ENCODE measurements at regions not wholly inside any gene's neighbourhood (a gene's known extent, or its start where the extent isn't known, plus 50 kb on each side); places are given as distances from the start of the nearest gene placed in this dataset.

DNA sequence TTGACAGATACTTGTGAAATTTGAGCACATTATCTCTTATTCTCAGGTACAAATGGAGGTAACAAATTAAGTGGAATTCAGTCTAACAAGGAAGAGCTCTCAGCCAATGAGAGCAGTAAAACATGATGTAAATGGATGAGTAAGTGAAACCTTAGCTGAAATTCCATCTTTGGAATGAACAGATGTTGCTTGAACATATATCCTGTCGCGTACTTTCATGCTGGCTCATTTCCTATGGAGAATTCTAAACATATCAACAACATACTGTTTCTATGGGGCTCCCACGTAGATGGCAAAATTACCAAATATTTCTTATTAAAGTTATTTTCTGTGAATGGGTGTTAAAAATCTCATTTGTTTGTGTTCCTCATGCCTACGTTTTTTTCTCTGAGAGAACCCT, 256.3 kb upstream of the LINC00305 start:
- H3K27me3 Mint-ChIP-seq (ENCODE audit: unreplicated experiment), result no peaks in the 10 kb centered on the region
- DNase-seq (ENCODE audit: low spot score), result no peak
- H3K4me1 Mint-ChIP-seq (ENCODE audit: unreplicated experiment), result no peaks in the 10 kb centered on the region
- no peak overlapping the region for H3K27ac Mint-ChIP-seq (ENCODE audit: unreplicated experiment)
- no peaks in the 10 kb centered on the region for H3K9me3 Mint-ChIP-seq (ENCODE audit: unreplicated experiment)
- TF ChIP-seq, protein P1, sequence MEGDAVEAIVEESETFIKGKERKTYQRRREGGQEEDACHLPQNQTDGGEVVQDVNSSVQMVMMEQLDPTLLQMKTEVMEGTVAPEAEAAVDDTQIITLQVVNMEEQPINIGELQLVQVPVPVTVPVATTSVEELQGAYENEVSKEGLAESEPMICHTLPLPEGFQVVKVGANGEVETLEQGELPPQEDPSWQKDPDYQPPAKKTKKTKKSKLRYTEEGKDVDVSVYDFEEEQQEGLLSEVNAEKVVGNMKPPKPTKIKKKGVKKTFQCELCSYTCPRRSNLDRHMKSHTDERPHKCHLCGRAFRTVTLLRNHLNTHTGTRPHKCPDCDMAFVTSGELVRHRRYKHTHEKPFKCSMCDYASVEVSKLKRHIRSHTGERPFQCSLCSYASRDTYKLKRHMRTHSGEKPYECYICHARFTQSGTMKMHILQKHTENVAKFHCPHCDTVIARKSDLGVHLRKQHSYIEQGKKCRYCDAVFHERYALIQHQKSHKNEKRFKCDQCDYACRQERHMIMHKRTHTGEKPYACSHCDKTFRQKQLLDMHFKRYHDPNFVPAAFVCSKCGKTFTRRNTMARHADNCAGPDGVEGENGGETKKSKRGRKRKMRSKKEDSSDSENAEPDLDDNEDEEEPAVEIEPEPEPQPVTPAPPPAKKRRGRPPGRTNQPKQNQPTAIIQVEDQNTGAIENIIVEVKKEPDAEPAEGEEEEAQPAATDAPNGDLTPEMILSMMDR (IDR thresholded peaks at IDR 0.05; ENCODE audit: unreplicated experiment), result no peak
- H3K36me3 Mint-ChIP-seq (ENCODE audit: low read depth, unreplicated experiment), result no peaks in the 10 kb centered on the region
- no peak overlapping the region for H3K4me3 Mint-ChIP-seq (ENCODE audit: unreplicated experiment)

DNA sequence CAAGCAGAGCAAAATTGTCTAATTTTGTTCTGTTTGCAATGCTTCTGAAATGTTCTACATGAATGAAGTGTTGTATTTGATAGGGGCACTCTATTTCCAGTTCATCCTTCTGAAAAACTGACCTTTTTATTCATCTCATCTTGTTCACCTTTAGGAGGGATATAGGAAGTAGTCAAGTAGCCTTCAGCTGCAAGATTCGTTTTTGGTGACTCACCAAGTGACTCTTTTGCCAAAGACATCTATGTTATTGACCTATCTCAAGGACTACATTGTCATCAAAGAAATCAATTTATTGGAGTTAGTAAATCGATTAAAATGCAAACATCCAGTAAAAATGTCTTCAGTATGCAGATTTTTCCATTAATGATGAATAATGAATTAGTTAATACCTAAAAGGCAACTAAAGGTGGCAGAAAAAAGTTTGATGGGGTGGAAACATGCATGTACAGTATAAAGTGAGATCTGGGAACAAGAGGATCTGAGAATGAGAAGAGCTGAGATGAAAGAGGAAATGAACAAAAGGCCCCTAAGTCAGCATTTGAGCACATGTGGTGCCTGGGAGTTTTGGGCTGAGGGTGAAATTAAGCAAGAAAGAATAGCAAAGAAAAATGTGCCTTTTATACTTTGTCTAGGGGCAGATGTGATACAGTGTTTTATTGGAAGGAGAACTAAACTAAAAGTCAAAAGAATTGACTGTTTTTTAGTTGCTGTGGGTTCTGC, 255.1 kb upstream of the LINC00305 start:
- DNase-seq (ENCODE audit: low spot score), result no peak
- H3K4me1 Mint-ChIP-seq (ENCODE audit: unreplicated experiment), result no peaks in the 10 kb centered on the region
- no peaks in the 10 kb centered on the region for H3K9me3 Mint-ChIP-seq (ENCODE audit: unreplicated experiment)
- H3K36me3 Mint-ChIP-seq (ENCODE audit: low read depth, unreplicated experiment), result no peaks in the 10 kb centered on the region
- no peaks in the 10 kb centered on the region for H3K27me3 Mint-ChIP-seq (ENCODE audit: unreplicated experiment)
- H3K4me3 Mint-ChIP-seq (ENCODE audit: unreplicated experiment), result no peak overlapping the region
- TF ChIP-seq, protein P1 (IDR thresholded peaks at IDR 0.05; ENCODE audit: unreplicated experiment), result no peak
- no peak overlapping the region for H3K27ac Mint-ChIP-seq (ENCODE audit: unreplicated experiment)

DNA sequence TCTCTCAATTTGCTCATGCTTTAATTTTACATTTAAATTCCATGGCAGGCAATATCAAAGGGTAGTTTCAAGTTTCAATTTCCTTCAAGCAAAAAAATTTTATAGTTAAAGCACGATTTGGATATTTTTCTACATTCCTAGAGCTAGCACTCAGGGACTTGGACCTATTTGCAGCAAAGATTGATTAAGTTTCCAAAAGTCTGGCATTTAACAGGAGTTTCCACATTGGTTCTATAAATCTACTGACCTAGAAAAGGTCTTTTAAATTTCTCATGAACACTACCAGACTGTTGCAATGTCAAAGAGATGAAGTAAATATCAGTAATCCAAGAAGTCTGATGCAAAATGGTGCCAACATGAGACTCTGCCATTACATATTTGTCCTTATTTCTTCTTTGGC, 253.7 kb upstream of the LINC00305 start:
- Mint-ChIP-seq H3K4me1 (ENCODE audit: unreplicated experiment) (peaks cover 3% of the 10 kb centered on the region), H3K27me3 (ENCODE audit: unreplicated experiment) (no peaks in the 10 kb centered on the region), H3K4me3 (ENCODE audit: unreplicated experiment) (no peak overlapping the region), H3K9me3 (ENCODE audit: unreplicated experiment) (no peaks in the 10 kb centered on the region), H3K36me3 (ENCODE audit: low read depth, unreplicated experiment) (no peaks in the 10 kb centered on the region), H3K27ac (ENCODE audit: unreplicated experiment) (no peak overlapping the region)
- TF ChIP-seq, protein P1 (IDR thresholded peaks at IDR 0.05; ENCODE audit: unreplicated experiment), result no peak
- DNase-seq (ENCODE audit: low spot score), result no peak

DNA sequence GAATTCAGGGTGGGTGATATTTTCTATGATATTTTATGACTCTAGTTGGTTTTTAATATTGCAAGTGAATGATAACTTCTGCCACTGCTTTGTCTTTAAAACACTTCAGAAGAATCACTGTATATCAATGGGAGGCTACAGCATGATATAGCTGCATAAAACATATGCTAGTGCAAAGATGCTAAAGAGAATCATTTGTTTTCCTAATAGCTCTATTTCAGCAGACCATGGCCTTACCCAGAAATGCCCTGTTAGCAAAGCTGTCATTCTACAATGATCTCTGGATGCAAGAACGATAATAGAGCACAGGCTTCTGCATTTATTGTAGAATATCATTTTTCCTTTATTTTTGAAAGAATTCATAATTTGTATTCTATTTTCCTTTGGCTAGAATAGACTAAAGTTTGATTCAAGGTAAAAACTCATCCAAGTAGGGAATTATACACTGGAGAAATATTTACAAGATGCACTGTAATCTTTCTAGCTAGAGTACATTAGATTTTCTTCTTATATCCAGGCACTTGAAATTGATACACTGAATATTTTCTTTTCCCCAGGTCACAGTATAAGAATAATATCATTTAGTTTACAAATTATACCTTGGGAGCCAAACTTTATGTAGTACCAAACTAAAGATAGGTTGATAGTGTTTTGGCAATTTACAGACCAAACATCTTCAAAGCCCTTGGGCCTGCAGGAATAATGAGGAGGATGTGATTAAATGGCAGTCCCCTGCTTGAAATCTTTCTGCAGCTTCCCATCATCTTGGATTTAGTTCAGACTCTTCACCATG, 252.6 kb upstream of the LINC00305 start:
- peaks cover 3% of the 10 kb centered on the region for H3K4me1 Mint-ChIP-seq (ENCODE audit: unreplicated experiment)

More for the DNA sequence above, 252.6 kb upstream of the LINC00305 start:
- Mint-ChIP-seq H3K27me3 (ENCODE audit: unreplicated experiment) (no peaks in the 10 kb centered on the region), H3K9me3 (ENCODE audit: unreplicated experiment) (no peaks in the 10 kb centered on the region), H3K36me3 (ENCODE audit: low read depth, unreplicated experiment) (no peaks in the 10 kb centered on the region), H3K4me3 (ENCODE audit: unreplicated experiment) (no peak overlapping the region), H3K27ac (ENCODE audit: unreplicated experiment) (no peak overlapping the region)
- TF ChIP-seq, protein P1 (IDR thresholded peaks at IDR 0.05; ENCODE audit: unreplicated experiment), result no peak
- DNase-seq (ENCODE audit: low spot score), result no peak

Measured in endothelial cell (in vitro differentiated cells).